AG10803 (cell line): ENCODE measurements at regions not wholly inside any gene's neighbourhood (a gene's known extent, or its start where the extent isn't known, plus 50 kb on each side); places are given as distances from the start of the nearest gene placed in this dataset.
"Not testable (repeated sequence)": the region's sequence is repeated elsewhere in the genome, so short reads cannot be mapped to it uniquely, and the experiment has no call there.

Experiments
- DNase-seq: peaks from one replicate; pipeline ENCODE4 v3.0.0; 2010; ENCODE audit warnings: low read depth
- H3K4me3 ChIP-seq: 2 replicates; pipeline ENCODE4 v1.5.1; 2011; ENCODE audit warnings: mild to moderate bottlenecking, low read length, control low read depth
- TF ChIP-seq, protein P1 (sequence below): conservative IDR thresholded peaks from 2 replicates; pipeline ENCODE4 v1.5.1; 2011; ENCODE audit warnings: mild to moderate bottlenecking, low read length, control low read depth, inconsistent platforms

DNA sequence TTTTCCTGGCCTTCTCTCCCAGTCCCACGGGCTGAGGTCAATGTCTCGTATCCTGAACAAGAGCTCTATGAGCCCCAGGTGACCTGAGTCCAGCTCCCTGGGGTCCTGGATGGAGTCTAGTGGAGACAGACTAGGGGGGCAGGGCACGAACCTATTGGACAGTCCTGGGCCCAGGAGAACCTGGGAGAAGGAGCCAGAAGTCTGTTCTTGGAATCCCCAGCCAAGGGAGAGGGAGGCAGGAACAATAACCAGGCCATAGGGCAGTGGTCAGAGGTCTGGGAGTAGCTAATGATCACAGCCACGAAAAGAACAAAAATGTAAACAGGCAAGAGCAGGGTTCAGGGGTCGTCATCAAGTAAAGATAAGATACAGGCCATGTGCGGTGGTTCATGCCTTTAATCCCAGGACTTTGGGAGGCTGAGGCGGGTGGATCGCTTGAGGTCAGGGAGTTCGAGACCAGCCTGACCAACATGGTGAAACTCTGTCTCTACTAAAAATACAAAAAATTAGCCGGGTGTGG, 60.8 kb downstream of the COPRS start:
- no peak for DNase-seq
- TF ChIP-seq, protein P1, sequence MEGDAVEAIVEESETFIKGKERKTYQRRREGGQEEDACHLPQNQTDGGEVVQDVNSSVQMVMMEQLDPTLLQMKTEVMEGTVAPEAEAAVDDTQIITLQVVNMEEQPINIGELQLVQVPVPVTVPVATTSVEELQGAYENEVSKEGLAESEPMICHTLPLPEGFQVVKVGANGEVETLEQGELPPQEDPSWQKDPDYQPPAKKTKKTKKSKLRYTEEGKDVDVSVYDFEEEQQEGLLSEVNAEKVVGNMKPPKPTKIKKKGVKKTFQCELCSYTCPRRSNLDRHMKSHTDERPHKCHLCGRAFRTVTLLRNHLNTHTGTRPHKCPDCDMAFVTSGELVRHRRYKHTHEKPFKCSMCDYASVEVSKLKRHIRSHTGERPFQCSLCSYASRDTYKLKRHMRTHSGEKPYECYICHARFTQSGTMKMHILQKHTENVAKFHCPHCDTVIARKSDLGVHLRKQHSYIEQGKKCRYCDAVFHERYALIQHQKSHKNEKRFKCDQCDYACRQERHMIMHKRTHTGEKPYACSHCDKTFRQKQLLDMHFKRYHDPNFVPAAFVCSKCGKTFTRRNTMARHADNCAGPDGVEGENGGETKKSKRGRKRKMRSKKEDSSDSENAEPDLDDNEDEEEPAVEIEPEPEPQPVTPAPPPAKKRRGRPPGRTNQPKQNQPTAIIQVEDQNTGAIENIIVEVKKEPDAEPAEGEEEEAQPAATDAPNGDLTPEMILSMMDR, result no peak
- no peak overlapping the region for H3K4me3 ChIP-seq

GRCh38 chr17:31795941-31796340, 63.1 kb downstream of the COPRS start:
- DNase-seq, result not testable (repeated sequence)

DNA sequence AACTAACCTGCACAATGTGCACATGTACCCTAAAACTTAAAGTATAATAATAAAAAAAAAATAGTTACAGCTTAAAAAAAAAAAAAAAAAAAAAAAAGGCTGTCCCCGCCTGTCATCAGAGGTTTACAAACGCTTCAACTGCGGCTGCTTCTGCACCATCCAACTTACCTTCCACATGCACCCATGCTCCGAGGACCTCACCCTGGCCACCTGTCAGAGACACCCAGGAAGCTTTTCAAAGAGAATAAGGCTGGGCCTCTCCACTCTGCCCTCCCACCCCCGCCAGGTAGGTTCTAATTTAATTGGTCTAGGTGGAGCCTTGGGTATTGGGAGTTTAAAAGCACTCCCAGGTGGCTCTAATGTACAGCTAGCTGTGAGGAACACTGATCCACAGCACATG, 64.9 kb downstream of the COPRS start:
- no peak overlapping the region for H3K4me3 ChIP-seq
- TF ChIP-seq, protein P1, result no peak
- DNase-seq, result no peak

More at GRCh38 chr17:31795941-31796340, 63.1 kb downstream of the COPRS start:
- not testable (repeated sequence) for H3K4me3 ChIP-seq

DNA sequence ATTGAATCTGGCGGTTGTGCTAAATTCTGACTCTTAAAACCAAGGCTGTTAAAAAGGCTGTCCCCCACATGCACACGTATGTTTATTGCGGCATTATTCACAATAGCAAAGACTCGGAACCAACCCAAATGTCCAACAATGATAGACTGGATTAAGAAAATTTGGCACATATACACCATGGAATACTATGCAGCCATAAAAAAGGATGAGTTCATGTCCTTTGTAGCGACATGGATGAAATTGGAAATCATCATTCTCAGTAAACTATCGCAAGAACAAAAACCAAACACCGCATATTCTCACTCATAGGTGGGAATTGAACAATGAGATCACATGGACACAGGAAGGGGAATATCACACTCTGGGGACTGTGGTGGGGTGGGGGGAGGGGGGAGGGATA, 65.4 kb downstream of the COPRS start:
- DNase-seq, H3K4me3 ChIP-seq: not testable (repeated sequence)

GRCh38 chr17:31792007-31792585, 66.9 kb downstream of the COPRS start:
- TF ChIP-seq, protein P1, result no peak
- no peak overlapping the region for H3K4me3 ChIP-seq
- no peak for DNase-seq

DNA sequence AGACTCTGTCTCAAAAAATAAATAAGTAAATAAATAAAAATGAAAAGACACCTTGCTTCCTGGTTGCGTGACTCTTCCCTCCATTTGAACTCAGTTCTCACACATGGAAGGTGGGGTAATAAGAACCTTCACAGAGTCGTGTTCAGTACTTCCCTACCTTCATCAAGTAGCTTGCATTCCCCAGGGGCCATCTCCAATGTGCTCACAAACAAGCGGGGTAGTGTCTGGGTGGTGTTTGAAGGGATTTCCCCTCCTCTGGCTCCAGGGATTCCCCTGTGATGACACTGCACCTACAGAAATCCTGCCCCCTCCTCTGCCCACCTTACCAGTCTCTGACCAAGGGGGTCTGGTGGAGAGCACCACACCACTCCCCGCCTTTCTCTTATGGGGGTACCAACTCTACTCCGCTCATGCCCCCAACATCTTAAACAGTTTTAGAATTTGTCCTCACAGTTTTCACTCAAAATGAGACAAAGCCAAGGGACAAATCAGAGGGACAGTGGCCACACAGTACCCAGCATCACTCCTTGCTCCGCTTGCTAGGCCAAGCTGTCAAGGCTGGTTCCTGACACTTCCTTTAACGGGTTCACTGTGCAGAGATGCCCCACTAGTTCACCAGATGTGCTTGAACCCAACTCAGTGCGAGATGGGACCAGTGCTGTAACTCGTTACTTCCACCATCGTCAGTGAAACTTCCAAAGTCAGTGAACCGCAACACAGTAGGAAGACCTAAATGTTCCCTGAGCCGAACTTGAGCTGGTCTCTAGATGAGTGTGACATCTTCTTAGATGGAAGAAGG, 69.1 kb downstream of the COPRS start:
- TF ChIP-seq, protein P1, result no peak
- H3K4me3 ChIP-seq, result no peak overlapping the region
- no peak for DNase-seq

- no peak overlapping the region for H3K4me3 ChIP-seq
- peak; percentile 83 for DNase-seq
- TF ChIP-seq, protein P1, result no peak
Measured at GRCh38 chr17:31788956-31789355, 70.1 kb downstream of the COPRS start.

DNA sequence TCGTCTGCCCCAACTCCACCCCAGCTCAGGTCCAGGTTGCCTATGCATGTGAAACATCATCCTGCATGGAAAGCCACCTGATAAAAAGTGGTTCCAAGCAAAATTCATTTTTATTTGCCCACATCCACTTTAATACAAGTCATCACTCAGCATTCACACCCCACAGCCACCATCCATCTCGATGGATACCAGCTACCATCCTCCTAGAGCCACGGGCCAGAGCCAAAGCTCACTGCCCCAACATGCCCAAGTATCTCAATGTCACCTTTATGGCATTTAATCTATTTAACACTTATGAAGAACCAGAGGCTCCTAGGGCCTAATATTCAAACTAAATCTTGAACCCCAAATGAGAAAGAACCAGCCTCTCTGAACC, 70.5 kb downstream of the COPRS start:
- H3K4me3 ChIP-seq, result no peak overlapping the region
- TF ChIP-seq, protein P1, result no peak
- DNase-seq, result no peak
